NB4 (cell line): ENCODE measurements at regions not wholly inside any gene's neighbourhood (a gene's known extent, or its start where the extent isn't known, plus 50 kb on each side); places are given as distances from the start of the nearest gene placed in this dataset.

Experiments
- MYC ChIP-seq: IDR thresholded peaks from 2 replicates; pipeline ENCODE4 v1.6.1; 2011; ENCODE audit warnings: low read depth, low read length
- POLR2A ChIP-seq: IDR thresholded peaks from 2 replicates; pipeline ENCODE4 v1.6.1; 2011; ENCODE audit warnings: mild to moderate bottlenecking; ENCODE audit not compliant: insufficient read length; ENCODE audit errors: extremely low read depth
- TF ChIP-seq, protein P1 (sequence below): IDR thresholded peaks from one replicate; pipeline ENCODE4 v1.5.1; 2012; ENCODE audit warnings: low read depth, low read length
- TF ChIP-seq, protein P2 (sequence below): IDR thresholded peaks from 2 replicates; pipeline ENCODE4 v1.6.1; 2011; ENCODE audit warnings: low read depth, low read length

GRCh38 chr4:12689457-12689856 is 794.7 kb downstream of the RAB28 start:
- TF ChIP-seq, protein P1, sequence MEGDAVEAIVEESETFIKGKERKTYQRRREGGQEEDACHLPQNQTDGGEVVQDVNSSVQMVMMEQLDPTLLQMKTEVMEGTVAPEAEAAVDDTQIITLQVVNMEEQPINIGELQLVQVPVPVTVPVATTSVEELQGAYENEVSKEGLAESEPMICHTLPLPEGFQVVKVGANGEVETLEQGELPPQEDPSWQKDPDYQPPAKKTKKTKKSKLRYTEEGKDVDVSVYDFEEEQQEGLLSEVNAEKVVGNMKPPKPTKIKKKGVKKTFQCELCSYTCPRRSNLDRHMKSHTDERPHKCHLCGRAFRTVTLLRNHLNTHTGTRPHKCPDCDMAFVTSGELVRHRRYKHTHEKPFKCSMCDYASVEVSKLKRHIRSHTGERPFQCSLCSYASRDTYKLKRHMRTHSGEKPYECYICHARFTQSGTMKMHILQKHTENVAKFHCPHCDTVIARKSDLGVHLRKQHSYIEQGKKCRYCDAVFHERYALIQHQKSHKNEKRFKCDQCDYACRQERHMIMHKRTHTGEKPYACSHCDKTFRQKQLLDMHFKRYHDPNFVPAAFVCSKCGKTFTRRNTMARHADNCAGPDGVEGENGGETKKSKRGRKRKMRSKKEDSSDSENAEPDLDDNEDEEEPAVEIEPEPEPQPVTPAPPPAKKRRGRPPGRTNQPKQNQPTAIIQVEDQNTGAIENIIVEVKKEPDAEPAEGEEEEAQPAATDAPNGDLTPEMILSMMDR = no peak
- TF ChIP-seq POLR2A (no peak), MYC (no peak)
- TF ChIP-seq, protein P2, sequence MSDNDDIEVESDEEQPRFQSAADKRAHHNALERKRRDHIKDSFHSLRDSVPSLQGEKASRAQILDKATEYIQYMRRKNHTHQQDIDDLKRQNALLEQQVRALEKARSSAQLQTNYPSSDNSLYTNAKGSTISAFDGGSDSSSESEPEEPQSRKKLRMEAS = no peak
